GM21528 (cell line): ENCODE measurements at regions not wholly inside any gene's neighbourhood (a gene's known extent, or its start where the extent isn't known, plus 50 kb on each side); places are given as distances from the start of the nearest gene placed in this dataset.
"Not testable (repeated sequence)": the region's sequence is repeated elsewhere in the genome, so short reads cannot be mapped to it uniquely, and the experiment has no call there.

Experiments
- ATAC-seq: cut with Tn5 transposase; IDR thresholded peaks from one replicate; pipeline ENCODE4 v1.9.1; 2021; ENCODE audit warnings: mild to moderate bottlenecking, moderate library complexity; ENCODE audit not compliant: unreplicated experiment, low FRiP score

DNA sequence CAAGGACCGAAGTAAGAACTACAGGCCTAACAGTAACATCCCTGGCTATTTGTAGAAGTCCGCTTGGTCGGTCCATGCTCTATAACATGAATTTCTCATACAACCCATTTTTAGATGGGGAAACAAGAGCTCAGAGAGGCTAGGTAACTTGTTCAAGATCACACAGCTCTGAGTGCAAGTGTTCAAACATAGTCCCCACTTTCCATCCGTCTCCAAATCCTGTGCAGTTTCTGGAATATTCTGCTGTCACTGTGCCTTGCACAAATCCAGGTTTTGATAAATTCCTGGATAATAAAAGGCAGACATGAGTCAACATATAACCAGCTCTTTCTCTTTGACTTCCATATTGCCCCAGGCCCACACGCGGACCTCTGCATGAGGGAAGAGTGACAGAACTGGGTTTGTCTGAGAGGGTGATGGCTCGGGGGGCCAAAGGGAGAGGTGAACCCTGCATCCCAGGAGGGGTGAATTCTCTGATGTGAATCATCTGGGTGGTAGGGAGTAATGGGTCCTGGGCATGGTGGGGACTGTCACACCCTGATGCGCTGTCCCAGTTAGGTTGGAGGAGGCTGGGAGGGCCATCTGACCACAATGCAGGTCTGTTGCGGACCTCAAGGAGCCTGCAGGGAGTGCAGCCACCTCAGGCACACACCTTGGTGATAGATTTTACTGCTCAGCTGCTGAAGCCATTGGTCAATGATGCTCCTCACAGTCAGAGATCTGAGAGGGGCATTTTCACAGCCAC is 162.2 kb downstream of the SMAD6 start:
- ATAC-seq = no peak

GRCh38 chr15:66864871-66865281 is 162.8 kb downstream of the SMAD6 start:
- no peak for ATAC-seq

GRCh38 chr15:66865622-66866611 is 163.9 kb downstream of the SMAD6 start:
- peak; percentile 70 for ATAC-seq

GRCh38 chr15:66866656-66867055 is 164.6 kb downstream of the SMAD6 start:
- no peak for ATAC-seq

DNA sequence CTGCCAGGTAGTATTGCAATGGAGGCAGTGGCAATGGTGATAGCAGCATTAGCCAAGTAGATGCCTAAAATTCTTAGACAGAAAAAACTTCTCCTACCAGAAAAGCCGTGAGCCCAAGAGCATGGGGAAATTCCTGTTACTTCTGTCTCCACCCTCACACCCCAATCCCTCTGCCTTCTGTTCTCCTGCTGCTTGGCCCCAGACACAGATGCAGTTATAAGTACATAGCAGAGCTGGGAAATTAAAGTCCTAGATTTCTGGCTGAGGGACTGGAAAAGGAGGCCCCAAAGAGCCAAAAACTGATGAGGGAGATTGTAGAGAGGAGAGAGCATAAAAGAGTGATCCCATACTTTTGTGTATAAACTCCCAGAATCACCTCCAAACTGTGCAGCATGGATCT is 166.9 kb downstream of the SMAD6 start:
- no peak for ATAC-seq

GRCh38 chr15:66870880-66871388 is 168.9 kb downstream of the SMAD6 start:
- no peak for ATAC-seq

- no peak for ATAC-seq
Measured at GRCh38 chr15:66872405-66872804, 170.4 kb downstream of the SMAD6 start.

DNA sequence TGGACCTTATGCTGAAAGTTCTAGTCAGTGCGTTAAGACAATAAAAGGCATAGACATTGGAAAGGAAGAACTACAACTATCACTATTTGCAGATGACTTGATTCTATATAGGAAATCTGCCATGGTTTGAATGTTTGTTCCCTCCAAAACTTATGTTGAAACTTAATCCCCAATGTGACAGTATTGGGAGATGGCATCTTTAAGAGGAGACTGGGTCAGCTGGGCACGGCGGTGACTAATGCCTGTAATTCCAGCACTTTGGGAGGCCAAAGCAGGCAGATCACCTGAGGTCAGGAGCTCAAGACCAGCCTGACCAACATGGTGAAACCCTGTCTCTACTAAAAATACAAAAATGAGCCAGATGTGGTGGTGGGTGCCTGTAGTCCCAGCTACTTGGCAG is 171.3 kb downstream of the SMAD6 start:
- ATAC-seq = not testable (repeated sequence)

DNA sequence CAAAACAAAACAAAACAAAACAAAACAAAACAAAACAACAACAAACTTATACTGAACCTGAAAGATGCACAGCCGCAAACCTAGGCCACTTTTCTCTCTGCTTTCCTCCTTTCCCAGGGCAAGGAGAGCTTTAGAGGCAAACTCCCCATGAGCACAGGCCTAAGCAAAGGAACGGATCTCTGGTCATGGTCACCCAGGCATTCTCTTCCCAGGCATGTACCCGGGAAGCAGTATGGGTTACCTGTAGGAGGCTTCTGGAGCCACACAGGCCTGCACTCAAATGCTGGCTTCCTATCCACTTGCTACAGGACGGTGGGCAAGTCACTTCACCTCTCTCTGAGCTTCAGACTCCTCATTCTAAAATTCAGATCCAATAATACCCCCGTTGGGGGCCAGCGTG is 171.8 kb downstream of the SMAD6 start:
- ATAC-seq = no peak

DNA sequence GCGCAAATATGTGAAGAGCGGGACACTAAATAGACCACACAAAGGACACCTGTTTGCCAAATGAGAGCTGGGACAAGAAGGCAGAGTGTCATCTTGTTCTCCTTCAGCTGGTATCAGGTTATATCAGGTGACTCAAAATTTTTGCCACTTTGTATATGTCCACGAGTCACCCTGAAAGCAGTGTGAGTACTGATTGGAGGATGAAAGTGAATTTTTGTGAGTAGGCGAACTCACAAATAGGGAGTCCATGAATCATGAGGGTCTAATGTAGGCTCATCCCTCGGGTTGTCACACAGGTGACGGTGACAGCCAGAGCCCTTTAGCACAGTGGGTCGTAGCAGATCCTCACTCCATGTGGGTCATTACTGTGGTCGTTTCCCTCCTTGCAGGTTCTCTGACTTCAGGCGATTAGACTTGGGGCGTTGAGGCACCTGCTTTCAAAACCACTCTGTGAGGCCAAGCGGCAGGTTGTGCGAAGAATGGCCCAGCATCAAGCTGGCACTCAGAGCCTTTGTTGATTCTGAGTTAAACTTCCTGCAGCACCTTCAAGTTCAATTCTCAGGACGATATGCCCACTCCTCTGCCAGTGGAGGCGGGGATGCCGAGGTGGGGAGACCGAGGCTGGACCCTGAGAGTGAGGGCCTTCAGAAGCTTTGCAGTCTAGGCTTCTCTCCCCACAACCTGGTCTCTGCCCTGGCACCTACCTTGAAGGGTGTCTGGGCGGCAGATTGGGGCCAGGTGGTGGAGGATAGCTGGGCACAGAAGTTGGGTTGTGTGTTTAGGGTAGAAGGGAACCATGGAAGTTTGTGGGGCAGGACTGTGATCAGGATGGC is 173.8 kb downstream of the SMAD6 start:
- no peak for ATAC-seq

DNA sequence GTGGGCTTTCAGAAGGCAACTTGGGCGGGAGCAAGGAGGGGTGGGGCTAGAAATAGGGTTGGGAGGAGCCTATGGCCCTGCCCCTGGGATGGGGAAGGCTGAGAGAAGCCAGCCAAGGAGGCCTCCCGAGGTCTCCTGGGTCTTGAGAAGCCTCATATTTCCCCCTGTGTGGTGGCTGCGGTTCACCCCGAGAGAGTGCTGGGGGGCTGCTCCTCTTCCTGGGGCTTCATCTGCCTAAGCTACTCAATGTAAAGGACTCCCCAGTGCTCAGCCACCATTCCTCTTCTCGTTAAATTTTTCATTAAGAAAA is 174.3 kb downstream of the SMAD6 start:
- ATAC-seq = no peak

- ATAC-seq = no peak
Measured at GRCh38 chr15:66876731-66877476, 174.9 kb downstream of the SMAD6 start.

- no peak for ATAC-seq
Measured at GRCh38 chr15:66877477-66878271, 175.6 kb downstream of the SMAD6 start.

DNA sequence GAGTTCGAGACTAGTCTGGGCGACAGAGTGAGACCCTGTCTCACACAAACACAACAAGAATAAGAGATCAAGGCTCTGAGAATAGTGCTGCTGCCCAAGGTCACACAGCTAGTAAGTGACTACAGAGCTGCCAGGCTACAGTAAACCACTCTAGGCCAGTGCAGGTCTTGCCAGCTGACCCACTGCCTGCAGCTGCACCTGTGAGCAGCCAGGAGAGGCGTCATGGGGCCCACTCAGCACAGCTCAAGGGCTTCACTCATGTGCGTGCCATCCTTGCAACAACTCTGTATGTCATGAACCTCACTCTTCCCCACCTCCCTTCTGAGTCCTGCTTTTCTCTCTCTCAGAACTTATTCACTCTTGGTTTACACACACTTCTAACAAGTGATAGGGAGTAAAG is 176.7 kb downstream of the SMAD6 start:
- ATAC-seq = no peak

DNA sequence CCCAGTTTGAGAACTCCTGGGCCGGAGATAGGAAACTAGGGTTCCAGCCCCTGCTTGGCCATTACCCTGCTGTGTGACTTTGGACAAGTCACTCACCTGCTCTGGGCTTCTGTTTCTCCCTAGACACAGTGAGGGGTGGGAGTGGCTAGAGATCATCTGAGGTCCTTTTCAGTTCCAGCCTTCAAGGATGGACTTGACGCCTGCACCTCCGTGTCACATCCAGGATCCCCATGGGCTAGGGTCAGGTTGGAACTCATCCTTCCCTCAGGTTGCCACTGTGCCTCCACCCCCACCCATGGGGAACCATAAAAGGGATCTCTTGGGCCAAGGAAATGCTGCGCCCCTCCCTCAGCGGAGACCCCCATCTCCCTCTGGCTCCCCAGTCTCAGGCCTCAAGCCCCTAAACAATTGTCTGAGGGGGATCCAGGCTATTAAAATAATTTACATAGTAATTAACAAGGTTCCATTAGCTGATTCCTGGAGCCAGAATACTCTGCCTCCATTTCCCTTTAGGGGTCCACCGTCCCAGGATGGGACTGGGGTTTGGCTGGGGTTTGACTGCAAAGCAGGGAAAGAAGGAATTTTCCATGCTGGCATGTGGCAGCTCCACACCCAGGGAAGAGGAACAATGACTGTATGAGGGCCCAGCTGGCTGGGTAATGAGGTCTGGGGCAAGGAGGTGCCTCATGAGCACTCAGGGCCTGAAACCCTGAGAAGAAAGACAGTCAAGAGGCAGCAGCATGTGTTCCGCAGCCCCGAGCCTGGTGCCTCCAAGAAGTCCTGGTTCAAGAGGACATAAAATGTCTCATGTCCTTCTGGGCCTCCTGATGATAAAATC is 177.7 kb downstream of the SMAD6 start:
- no peak for ATAC-seq

DNA sequence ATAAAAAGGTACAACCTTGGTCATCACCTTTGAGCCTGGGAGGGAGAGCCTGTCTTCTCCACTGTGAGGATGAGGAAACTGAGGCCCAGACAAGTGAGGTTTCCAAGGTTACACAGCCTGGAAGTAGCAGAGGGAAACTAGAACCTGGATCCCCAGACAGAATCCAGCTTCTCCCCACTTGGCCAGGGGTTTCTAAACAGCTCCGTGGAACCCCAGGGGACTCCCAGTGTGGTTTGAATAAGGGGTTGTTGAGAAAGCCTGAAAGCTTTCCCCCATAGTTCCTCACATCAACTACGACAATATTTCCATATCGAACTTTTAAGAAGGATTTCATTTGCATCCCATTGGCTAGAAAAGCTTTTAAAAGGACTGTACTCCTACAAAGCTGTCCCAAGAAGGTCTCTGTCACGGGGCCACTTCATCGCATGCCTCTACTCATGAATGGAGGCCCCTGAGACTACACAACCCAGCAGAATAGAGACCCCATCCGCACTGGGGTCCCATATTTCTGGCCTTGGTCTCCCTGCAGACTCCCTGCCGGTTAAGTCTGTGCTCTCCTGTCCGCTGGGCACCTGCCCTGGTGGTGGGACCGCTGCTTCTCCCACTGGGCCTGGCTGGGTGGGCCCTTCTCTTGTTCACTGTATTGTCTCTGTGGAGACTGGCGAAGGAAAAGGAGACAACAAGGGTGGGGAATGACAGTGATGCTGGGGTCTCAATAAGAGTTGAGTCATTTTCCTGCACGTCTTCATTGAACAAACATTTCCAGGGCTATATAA is 178.5 kb downstream of the SMAD6 start:
- ATAC-seq = no peak

DNA sequence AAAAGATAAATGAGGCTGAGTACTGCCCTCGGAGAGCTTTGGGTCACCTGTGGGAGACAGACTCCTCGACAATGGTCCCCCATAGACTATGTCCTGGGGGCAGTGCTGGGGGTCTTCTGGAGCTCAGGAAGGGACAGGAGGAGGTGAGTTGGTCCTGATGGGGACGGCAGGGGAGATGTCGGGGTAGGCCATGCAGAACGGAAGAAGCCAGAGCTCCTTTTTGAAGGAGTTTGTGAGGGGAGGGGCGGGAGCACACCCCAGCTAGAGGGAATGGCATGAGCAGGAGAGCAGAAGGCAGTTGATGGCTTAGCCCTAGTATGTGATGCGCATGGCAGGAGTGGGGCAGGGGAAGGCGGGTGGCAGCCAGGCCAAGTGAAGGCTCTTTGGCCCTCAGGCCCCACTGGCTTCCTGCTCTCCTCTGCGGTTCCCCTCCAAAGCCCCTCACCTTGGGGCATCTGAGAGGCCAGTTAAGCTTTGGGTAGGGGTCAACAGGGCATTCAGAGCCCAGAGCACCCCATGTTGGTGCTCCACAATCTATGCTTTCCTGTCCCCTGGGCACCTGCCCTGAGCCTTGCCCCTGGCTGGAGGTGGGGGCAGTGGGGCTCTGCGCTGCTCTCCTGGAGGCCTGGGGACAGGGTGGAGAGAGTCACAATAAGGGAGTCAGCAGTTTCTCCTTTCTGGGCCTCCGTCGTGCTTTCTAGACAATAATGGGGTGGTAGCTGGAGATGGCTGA is 179.3 kb downstream of the SMAD6 start:
- ATAC-seq = no peak
